Tibial nerve (tissue), 4 donors: ENCODE measurements at regions not wholly inside any gene's neighbourhood (a gene's known extent, or its start where the extent isn't known, plus 50 kb on each side); places are given as distances from the start of the nearest gene placed in this dataset.

ENCODE experiments used
- EP300 ChIP-seq, 2 donors: sonication (generic); formaldehyde crosslinking; IDR thresholded peaks; one replicate each; pipeline ENCODE4 v1.6.1; 2017; ENCODE audit warnings: antibody characterized with exemption in 2 of 2, mild to moderate bottlenecking in 1 of 2
- POLR2A ChIP-seq, 2 donors: fragments of 450-650 bp; IDR thresholded peaks; one replicate each; pipeline ENCODE4 v1.6.1; 2017; ENCODE audit warnings: antibody characterized with exemption in 2 of 2, mild to moderate bottlenecking in 2 of 2, moderate library complexity in 2 of 2
- TF ChIP-seq, protein P1 (sequence below), 5 experiments: fragments of 200-600 bp in 3 of 5; fragments of 450-650 bp in 2 of 5; sonication (generic) in 3 of 5; IDR thresholded peaks; one replicate each; pipeline ENCODE4 v1.5.1; 2016 to 2019; ENCODE audit warnings: antibody characterized with exemption in 5 of 5, mild to moderate bottlenecking in 3 of 5, moderate library complexity in 2 of 5

DNA sequence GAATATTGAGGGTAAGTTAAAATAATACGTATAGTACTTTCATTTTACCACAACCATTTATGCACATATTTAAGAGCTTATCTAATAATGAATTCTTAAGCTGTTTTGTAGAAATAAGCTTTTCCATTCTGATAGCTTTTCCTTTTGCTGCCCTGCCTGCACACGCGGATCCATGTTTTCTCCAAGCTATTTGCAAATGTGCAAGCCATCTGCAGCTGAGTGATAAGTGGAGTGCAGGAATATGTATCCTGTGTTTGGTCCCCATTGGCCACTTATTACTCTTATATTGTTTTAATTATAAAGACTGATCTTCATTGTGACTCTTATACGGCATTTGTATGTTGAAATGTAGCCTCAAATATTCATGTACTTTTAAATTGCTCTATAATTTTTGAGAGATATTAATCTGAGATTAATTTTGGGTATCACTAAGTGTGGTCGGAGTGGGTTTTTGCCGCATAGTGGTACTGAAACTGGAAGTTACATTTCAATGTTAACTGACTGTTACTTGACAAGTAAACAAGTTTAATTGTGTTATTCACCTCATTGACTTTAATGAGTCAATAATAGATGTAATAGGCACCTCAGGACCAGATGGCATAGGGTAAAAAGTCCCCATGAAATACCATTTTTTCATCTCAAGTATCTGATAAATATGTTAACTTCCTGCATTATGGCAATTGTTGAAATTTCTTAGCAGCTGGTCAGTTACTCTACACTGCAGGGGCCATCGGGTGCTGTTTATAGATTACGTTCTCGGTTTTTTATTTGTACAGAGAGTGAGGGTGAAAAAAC, 1567.4 kb downstream of the EFNB2 start:
- TF ChIP-seq, protein P1, sequence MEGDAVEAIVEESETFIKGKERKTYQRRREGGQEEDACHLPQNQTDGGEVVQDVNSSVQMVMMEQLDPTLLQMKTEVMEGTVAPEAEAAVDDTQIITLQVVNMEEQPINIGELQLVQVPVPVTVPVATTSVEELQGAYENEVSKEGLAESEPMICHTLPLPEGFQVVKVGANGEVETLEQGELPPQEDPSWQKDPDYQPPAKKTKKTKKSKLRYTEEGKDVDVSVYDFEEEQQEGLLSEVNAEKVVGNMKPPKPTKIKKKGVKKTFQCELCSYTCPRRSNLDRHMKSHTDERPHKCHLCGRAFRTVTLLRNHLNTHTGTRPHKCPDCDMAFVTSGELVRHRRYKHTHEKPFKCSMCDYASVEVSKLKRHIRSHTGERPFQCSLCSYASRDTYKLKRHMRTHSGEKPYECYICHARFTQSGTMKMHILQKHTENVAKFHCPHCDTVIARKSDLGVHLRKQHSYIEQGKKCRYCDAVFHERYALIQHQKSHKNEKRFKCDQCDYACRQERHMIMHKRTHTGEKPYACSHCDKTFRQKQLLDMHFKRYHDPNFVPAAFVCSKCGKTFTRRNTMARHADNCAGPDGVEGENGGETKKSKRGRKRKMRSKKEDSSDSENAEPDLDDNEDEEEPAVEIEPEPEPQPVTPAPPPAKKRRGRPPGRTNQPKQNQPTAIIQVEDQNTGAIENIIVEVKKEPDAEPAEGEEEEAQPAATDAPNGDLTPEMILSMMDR (IDR thresholded peaks at IDR 0.05): no peak
- TF ChIP-seq POLR2A (IDR thresholded peaks at IDR 0.05) (no peak), EP300 (IDR thresholded peaks at IDR 0.05) (no peak)
